Posterior vena cava (tissue), 2 donors: ENCODE measurements at regions not wholly inside any gene's neighbourhood (a gene's known extent, or its start where the extent isn't known, plus 50 kb on each side); places are given as distances from the start of the nearest gene placed in this dataset.
"Not testable (repeated sequence)": the region's sequence is repeated elsewhere in the genome, so short reads cannot be mapped to it uniquely, and the experiment has no call there.

ENCODE experiments used
- DNase-seq: peaks from one replicate; pipeline ENCODE4 v3.0.0-alpha.2; 2020; ENCODE audit warnings: low spot score
- intact Hi-C, 2 donors: fragments of 100-400 bp; cut with DNase I; formaldehyde crosslinking; loops; one replicate each; pipeline versions ENCODE4 v1.14.1 to v1.14.2; 2022 to 2023
- donor health status: DM: yes; HTN: yes; CAD: no.
- donor health status: DM: yes; HTN: yes; CAD: no.

GRCh38 chr7:56828078-56828860 lies 304.0 kb downstream of the ZNF479 start:
- DNase-seq, result peak; percentile 76

GRCh38 chr7:56827539-56827938 lies 304.7 kb downstream of the ZNF479 start:
- peak; percentile 58 for DNase-seq
- intact Hi-C loops, result not testable (repeated sequence)

More at GRCh38 chr7:56828078-56828860, 304.0 kb downstream of the ZNF479 start:
- intact Hi-C loops, result not testable (repeated sequence)

GRCh38 chr7:56826556-56826955 lies 305.7 kb downstream of the ZNF479 start:
- DNase-seq, result peak; percentile 58
- intact Hi-C loops, result not testable (repeated sequence)

- peak; percentile 58 for DNase-seq
- intact Hi-C loops, result not testable (repeated sequence)
These were observed 306.3 kb downstream of the ZNF479 start for GRCh38 chr7:56825756-56826540.

GRCh38 chr7:56825121-56825520 lies 307.1 kb downstream of the ZNF479 start:
- intact Hi-C loops, result not testable (repeated sequence)
- peak; percentile 53 for DNase-seq

- DNase-seq, result peak; percentile 62
- intact Hi-C loops, result not testable (repeated sequence)
These were observed 308.2 kb downstream of the ZNF479 start for GRCh38 chr7:56823872-56824635.

GRCh38 chr7:56823231-56823630 lies 309.0 kb downstream of the ZNF479 start:
- intact Hi-C loops, result not testable (repeated sequence)
- peak; percentile 13 for DNase-seq

GRCh38 chr7:56822153-56822552 lies 310.1 kb downstream of the ZNF479 start:
- DNase-seq, result peak; percentile 76
- intact Hi-C loops, result not testable (repeated sequence)

GRCh38 chr7:56821561-56821960 lies 310.7 kb downstream of the ZNF479 start:
- intact Hi-C loops, result not testable (repeated sequence)
- peak; percentile 19 for DNase-seq

- DNase-seq, result peak; percentile 78
- intact Hi-C loops, result not testable (repeated sequence)
These were observed 314.0 kb downstream of the ZNF479 start for GRCh38 chr7:56818261-56818660.

GRCh38 chr7:56814911-56815310 lies 317.3 kb downstream of the ZNF479 start:
- intact Hi-C loops, result not testable (repeated sequence)

GRCh38 chr7:56814390-56814789 lies 317.8 kb downstream of the ZNF479 start:
- DNase-seq, intact Hi-C loops: not testable (repeated sequence)

More at GRCh38 chr7:56814911-56815310, 317.3 kb downstream of the ZNF479 start:
- DNase-seq, result not testable (repeated sequence)

GRCh38 chr7:56813975-56814374 lies 318.3 kb downstream of the ZNF479 start:
- DNase-seq, intact Hi-C loops: not testable (repeated sequence)

- intact Hi-C loops, DNase-seq: not testable (repeated sequence)
These were observed 320.6 kb downstream of the ZNF479 start for GRCh38 chr7:56811516-56812070.

GRCh38 chr7:56811081-56811480 lies 321.2 kb downstream of the ZNF479 start:
- no peak for DNase-seq
- intact Hi-C loops, result no loop called here

- intact Hi-C loops, result no loop called here
- DNase-seq, result no peak
These were observed 321.8 kb downstream of the ZNF479 start for GRCh38 chr7:56810466-56810865.

- DNase-seq, intact Hi-C loops: not testable (repeated sequence)
These were observed 322.5 kb downstream of the ZNF479 start for GRCh38 chr7:56809734-56810133.

GRCh38 chr7:56804755-56805064 lies 327.5 kb downstream of the ZNF479 start:
- DNase-seq, intact Hi-C loops: not testable (repeated sequence)
